Inflammatory macrophage treated with lipopolysaccharide for 1 hour (primary cell): ENCODE measurements at regions not wholly inside any gene's neighbourhood (a gene's known extent, or its start where the extent isn't known, plus 50 kb on each side); places are given as distances from the start of the nearest gene placed in this dataset.

ENCODE experiments used
- DNase-seq, 2 donors: peaks; one replicate each; pipeline ENCODE4 v3.0.0-alpha.2; 2020 to 2022

DNA sequence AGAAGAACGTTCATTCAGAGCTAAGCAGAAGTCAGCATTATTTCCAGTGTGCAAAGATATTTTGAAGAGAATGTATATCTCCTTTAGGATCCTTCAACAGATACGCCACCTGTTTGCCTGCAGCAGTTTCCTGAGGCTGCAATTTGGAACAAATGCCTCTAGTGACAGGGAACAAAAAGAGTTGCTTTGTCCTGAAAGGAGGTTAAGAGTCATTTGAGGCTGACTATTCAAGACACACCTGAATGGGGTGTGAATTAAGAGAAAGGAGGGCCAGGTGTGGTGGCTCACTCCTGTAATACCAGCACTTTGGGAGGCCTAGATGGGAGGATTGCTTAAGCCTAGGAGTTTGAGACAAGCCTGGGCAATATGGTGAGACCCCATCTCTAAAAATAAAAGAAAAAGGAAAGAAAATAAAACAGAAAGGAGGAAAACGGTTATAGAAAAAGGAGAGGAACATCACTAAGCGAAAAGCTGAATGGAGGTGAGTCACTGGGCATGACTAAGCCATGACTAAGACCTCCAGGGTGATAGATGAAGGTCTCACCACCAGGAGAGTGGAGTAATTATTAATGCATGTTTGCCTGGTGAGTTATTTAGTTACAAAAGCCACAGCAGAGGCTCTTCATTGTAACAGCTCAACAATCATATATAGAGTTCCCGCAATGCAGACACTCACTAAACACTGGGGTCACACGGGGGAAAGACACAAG is 255.2 kb upstream of the TNC start:
- no peak for DNase-seq

DNA sequence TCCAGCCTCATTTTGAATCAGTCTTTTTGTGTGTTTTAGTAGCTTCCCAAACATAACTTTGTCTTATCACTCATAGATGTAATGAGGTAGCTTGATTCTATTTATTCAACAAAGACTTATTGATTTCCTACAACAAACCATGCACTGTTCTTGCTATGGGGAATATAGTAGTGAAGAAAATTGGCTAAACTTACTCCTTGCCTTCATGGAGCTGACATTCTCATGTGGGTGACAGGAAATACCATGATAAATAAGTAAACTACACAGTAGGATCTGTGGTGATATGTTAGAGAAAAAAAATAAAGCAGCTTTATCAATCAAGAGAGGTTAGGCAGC is 255.7 kb upstream of the TNC start:
- DNase-seq, result no peak

DNA sequence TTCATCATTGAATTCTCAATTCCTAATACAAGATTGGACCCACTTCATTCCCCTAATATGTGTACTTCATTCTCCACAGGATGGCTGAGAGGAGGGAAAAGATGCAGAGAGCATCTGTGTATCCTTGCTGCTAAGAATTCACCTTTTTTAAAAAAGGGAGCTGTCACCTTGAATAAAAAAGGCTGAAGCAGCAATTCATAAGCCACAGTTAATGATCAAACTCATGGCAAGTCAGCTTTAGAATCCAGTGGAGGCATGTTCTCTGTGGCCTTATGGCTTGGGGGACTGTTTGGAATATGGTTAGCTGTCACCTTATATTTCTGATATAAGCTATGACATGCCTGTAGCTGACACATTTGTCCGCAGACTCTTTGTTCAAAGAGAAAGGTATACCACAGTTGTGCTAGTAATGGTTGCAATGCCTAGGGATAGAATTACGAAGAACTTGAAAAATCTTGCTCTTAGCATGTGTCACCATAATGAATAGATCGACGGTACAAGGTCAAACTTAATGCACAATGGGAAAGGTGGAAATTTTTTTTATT is 256.8 kb upstream of the TNC start:
- DNase-seq, result no peak

DNA sequence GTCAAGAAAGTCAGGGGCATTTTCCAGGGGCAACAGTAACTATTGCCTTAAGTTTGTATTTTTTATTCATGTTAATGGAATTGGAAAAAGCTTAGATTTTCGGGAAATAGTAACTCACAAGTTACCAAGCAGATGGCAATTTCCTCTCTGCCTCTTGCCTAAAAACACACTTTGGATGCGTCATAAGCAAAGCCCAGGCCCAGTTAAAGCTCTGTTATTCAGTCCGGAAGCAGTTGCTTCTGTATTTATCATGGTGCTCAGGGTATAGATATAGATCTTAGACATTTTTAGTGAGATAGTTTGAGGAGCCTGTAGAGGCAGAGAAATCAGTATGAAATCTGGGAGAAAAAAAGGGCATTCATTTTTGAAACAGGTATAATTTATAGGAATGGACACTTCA is 260.3 kb upstream of the TNC start:
- no peak for DNase-seq

DNA sequence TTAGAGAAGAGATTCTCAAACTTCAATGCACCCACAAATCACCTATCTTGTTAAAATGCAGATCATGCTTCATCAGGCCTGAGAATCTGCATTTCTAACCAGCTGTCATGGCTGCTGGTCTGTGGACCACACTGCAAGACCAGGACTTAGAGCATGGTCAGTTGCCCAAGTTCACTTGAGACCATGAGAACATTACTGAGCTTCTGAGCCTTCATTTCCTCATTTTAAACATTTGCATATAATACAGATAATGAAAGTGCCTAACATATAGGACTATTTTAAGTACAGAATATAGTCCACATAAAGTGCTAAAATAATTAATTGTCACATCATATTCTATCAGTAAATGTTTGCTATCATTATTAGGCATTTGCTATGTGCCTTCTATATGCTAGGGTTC is 260.8 kb upstream of the TNC start:
- no peak for DNase-seq

DNA sequence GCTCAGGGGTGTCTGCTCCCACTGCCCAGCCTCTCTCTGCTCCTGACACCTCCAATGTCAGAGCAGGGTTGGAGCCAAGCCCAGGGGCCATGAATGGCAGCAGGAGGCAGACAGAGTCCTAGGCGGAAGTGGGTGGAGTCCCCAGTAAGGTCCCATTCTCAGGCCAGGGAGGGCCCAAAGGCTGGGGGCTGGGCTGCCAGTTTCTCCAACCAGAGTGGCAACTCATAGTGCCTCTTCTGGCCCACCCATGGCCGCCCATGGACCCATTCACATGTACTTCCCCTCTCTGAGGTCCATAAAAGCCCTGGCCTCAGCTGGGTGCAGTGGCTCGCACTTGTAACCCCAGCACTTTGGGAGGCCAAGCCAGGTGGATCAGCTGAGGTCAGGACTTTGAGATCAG is 261.8 kb upstream of the TNC start:
- DNase-seq, result no peak

DNA sequence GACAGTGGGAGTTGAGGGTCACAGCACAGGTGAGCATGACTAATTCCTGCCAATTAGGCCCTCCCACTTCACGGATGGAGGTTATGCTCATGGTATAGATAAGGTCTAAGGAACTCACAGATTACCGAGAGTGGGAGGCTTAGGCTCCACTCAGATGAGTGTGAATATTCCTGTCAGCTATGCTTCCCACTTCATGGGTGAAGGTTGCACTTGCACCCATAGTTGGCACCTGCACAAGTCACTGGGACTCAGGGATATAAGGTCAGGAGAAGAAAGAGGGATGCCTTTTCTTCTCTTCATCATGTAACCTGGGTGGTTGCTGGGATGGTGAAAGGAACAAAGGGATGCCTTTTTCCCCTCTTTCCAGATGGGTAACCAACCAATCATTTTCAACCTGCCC is 264.9 kb upstream of the TNC start:
- no peak for DNase-seq

DNA sequence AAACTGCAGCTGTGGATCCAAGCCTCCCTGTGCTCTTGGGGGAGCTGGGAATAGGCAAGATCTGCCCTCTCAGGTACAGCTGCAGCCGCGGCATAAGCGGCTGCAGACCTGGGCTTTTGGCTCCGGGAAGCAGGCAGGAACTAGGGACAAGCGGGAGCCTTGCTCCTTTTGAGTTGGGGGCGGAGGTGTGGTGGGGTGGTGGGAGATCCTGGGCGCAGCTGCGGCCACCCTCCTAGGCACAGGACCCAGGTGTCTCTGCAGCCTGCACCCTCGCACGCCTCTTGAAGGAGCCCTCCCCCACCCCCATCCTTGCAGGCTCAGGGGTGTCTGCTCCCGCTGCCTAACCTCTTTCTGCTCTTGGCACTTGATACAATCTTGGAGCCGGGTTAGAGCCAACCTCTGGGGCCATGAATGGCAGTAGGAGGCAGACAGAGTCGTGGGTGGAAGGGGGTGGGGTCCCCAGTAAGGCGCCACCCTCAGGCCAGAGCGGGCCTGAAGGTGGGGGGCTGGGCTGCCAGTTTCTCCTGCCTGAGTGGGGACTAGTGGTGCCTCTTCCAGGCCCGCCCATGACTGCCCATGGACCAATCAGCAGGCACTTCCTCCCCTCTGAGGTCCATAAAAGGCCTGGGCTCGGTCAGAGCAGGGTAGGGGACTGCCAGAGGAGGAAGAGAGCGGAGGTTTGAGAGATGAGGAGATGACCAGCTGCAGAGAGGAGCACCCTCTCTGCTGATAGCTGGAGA is 267.6 kb upstream of the TNC start:
- DNase-seq, result no peak

DNA sequence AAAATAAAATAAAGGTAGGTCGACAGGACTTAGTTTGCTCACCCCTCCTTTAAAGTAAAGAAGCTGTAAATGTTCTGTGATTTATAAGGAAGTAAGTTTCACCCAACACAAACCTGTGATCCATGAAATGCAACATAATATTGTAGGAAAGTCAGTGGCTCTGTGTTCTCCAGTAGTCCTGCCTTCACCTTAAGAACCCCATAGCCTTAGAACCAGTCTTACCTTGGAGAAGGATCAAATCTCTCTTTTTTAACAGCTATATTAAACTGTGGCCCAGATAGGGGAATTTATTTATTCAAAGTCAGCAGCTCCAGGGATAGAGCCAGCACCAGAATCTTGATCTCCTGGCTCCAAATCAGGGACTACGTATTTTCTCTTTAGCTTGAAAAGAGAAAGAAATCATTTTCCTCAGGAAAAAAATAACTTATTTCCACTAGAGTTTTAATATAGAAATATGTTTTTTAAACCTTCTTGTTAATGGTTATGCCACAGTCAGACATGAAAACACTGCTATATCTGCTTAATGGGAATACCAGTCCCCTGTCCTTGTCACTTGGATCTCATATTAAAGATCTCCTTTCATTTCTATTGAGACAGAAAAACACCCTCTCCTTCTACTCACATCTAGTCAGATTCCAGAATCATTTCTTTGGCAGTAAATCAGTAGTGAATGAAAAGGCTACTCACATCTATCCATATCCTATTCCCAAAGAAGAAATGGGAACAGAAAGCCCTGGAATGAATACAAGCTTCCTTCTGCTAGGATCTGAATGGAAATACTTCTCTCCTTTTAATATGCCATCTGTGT is 269.2 kb upstream of the TNC start:
- DNase-seq, result no peak

DNA sequence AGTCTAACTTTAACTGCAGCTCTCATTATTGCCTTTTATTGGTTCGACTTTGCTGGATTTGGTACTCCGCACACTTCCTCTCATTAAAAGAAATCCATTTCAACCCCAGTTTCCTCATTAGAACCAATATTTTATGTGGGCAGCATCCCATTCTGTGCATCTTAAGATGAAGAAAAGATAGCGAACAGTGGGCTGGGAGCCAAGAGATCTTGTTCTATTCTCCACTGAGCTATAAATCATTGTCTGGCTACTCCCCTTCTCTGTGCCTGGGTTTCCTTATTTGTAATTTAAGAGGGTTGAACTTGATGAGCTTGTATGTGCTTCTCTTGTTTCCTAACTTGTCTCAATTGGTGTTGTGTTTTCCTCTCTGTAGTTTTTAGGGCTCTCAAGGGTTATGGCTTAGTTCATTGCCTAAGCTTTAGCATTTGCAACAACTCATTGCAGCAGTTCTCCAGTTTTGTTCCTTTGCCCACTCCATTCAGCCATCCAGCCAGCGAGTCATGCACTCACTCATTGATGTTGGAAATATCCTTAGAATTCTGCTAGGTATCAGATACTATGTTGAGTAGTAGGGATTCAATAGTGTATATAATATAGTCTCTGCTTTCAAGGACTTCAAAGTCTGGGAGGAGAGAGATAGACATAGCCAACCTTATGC is 273.3 kb upstream of the TNC start:
- no peak for DNase-seq

DNA sequence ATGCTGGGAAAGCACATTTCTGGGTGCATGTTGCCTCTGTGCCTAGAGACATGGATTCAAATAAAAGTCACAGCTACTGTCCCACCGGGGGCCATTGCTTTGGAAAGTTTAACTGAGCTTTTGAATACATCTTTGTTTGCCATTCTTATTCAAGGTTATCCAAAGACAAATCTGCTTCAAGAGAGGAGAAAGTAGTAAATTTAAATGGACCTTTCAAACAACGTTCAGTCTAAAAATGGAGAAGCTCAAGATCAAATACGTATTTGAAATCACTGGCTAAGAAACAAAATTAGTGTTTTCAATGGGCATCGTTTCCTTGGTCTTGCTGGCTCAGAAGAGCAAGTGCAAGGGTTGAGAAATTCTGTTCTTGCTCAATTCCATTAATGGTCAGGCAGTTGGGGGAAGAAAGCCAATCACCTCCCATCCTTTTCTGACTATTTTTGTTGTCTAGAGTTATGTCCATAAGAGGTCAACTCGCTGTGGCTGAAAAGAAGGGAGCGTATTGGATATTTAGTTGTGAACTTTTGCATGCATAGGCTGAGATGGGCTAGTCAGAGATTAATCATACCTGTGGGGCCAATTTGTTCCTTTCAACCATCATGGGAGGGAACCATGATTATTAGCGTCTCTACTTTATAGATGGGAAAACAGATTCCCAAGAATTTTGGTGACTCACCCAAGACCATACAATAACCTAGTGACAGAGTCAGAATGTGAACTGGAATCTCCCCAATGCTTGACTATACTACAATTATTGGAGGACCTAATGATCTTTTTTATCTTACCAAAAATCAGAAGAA is 276.2 kb upstream of the TNC start:
- no peak for DNase-seq

DNA sequence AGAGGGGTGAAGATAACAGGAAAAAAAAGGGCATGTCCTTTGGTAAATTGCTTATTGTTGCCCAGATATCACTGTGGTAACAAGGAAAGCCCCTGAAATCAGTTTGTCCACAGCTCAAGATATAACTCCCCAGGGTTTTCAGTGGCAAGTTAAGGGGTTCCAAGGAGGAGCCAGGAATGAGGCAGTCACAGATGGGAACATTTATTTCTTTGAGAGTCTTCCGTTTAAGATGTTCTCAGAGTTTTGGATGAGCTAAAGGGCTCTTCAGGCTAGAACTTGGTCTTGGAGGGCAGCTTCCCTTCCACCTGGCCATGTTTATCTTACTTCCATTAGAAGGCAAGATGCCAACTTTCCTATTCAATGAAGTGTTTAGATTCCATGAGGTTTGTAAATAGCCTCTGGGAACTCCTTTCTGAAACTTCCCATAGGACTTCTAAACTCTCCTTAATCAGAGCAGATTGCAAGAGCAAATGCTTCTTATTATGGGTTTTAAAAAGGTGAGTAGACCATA is 277.6 kb upstream of the TNC start:
- no peak for DNase-seq

DNA sequence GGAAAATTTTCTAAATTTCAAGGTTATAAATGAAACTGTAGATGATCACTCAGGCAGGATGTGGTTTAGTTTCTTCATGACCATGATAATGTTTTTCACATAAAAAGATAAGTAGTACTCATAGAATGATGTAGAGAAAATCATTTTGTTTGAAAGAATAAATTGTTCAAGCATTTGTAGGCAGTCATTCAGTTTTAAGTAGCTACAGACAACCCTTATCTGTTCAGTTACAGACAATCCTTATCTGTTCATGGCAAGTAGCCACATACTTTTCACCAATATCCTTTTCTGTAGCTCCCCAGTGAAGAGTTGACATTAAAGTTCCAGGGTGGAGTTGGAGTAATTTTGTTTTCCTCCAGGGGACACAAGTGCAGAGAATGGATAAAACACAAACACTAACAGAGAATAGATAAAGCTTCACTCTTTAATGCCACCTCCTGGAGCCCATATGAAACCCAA is 278.1 kb upstream of the TNC start:
- no peak for DNase-seq

DNA sequence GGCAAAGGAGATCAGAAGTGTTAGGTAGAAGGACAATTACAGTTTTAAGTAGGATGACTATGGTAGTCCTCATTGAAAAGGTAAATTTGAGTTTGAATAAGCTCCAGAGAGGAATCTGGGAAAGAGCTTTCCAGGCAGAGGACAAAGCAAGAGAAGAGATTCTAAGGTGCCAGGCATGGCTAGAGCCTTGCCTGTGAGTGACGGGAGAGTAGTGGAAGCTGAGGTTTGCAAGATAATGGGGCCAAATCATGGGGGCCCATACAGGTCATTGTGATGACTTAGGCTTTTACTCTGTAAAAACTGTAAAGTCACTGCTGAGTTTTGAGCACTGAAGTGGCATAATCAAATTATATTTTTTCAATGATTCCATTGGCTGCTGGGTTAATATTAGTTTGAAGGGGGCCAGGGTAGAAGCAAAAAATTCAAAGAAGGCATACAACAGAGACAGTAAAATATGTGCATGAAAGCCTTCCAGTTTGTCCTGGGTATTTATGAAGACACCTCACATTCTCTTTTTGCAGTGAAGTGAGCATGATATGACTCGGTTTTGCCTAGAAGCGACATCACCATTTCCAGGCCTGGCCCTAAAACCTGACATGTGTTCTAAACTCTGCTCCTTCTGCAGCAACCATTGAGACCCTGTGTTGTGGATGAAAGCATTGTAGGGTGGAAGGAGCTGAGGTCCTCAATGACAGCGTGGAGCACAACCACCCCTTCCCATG is 279.8 kb upstream of the TNC start:
- no peak for DNase-seq

DNA sequence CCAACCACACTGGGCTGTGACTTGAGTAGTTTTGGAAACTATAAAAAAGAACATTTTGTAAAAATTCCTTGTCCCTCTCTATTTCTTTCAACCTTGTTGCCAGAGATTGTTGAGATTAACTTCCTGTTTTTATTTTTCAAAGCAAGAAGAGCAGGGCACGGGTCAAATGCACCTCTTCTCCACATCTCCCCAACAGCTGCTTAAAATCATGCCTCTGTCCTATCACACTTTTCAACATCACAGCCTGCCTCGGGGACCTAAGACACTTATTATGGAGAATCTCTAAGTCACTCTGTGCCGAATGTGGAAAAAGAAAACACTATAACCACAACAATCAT is 280.3 kb upstream of the TNC start:
- no peak for DNase-seq

DNA sequence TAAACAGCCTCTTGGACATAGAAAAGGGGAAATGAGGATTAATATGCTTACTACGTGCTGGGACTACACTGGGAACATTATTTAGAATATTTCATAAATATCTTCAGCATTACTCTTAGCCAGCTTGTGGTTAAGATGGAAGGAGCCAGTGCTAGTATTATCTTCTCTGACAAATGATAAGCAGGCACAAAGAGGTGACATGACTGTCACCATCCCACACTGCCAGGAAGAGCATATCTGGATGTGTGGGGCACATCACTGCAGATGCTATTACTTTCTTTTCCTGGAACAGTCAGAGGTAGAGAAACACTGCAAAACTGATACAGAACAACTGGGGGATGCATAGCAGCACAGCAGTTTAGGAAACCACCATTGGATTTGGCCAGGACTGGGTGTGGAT is 281.0 kb upstream of the TNC start:
- no peak for DNase-seq

DNA sequence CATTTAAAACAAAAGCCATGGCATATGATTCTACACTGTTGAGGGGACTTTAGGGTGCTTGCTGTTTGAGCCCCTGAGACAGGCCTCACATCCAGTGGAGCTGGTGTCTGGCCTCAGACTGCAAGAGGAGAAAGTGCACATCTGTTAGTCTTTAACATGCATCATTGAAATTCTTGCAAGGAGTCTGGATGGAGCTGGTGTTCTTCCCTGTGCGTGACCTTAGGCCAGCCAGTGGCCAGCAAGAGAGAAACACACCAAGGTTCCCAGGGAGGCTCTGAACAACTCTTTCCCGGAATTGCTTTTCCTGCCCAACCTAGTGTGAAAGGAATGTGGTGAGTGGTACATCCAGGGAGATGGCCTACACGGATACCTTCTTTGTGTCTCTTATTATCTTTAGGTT is 282.8 kb upstream of the TNC start:
- no peak for DNase-seq

DNA sequence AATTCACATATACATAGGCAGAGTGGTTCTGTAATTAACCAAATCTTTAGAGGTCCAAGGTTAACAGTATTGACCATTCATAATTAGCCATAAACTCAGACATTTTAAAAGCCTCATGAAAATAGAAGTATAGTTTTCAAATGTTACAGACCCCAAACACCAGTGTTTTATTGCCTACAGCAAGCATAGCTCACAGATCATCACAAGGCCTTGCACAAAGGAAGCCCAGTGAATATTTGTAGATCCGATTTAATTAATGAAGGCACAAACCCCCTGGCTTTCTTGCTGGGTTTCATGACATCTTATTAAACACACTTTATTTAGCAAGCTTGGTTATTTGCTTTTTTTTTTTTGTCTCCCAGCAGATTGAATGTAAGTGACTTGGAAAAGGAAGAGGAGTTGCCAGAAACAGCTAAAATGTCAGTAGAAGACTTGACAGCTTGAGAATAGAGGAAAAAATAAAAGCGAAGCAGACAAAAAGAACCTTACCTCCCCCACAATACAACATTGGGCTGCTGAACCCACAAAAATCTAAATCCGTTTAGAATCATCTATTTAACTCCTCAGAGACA is 283.9 kb upstream of the TNC start:
- no peak for DNase-seq

DNA sequence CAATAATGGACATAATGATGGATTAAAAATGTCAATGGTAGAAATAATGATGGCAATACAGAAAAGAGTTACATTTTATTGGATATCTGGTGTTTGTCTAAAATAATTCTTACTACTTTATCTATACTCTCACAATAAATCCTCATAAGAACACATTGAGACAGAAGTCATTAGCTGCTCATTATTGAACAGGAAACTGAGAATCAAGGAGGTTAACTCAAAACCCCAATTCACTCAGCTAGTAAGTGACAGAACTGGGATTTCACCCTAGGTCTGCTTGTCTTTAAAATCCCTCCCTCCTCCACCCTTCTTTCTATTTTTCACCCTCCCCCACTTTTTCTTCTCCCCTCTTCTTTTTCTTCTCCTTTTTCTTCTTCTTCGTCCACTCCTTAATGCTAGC is 285.8 kb upstream of the TNC start:
- no peak for DNase-seq

DNA sequence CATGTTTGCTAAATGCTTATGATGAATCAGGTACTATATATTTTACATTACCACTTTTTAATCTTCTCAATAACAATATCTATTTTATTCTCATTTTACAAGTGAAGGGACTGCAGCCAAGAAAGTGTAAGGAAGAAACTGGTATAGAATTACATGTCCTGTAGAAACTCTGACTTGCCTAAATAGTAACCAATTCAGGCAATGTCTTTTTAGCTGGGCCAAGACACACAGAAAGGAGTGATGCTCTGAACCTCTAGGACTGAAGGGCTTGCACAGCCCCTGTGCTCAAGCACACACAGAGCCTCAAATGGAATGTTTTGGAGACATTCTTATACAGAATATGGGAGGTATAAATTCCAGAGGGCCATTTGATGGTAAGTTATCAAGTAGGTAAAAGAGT is 286.4 kb upstream of the TNC start:
- no peak for DNase-seq

DNA sequence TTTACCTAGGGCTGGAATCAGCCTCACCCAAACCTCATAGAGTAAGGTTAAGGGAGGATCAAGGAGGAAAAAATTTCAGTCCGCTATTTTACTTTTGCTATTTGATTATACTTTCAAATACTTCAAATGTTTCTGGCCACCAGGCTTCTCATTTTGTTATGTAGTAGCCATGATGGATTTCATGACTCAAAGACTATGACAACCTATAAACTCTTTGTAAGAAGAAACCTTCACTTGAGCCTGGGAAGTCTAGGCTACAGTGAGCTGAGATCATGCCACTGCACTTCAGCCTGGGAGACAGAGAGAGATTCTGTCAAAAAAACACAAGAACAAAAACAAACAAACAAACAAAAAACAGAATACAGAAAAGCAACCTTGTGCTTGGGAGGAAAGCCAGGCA is 293.6 kb upstream of the TNC start:
- no peak for DNase-seq
